ENCODE measurements at regions not wholly inside any gene's neighbourhood (a gene's known extent, or its start where the extent isn't known, plus 50 kb on each side); places are given as distances from the start of the nearest gene placed in this dataset.

DNA sequence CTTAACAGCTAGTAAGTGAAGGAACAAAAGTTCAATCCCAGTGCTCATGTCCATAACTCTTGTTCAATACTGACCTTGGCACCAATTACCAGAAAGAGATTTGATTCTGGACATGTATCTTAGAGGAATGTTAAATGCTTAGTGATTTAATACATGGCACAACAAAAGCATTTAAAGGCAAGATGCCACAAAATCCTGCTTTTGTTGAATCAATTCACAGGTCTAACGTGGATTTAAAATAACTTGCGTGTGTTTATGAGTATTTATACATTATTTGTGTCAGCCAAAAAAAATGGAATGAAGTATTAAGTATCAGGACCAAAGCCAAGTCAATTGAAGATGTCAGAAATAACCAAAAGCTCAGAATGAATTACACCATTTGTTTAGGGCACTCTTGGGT is 85.4 kb upstream of the GIMD1 start:
- DNase-seq (ENCODE audit: low spot score) (no peak), FAIRE-seq (no peak)

DNA sequence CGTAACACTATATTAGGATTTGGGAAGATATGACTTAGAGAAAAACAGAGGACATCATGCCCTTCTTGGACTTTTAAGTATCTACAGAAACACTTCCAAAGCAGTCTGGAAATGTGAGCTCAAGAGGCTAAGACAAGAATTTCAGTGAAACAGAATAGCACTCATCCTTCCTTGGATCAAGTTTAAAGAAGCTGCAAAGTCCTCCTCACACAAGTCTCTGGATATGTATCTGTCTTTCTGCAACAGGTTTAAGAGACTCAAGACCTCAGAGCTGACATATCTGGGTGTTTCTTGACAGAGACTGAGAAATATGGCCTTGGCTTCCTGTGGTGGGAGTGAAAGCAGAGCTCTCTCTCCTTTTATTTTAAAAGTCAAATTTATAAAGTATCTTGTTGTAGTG is 82.5 kb upstream of the GIMD1 start:
- FAIRE-seq (no peak), DNase-seq (ENCODE audit: low spot score) (no peak)

DNA sequence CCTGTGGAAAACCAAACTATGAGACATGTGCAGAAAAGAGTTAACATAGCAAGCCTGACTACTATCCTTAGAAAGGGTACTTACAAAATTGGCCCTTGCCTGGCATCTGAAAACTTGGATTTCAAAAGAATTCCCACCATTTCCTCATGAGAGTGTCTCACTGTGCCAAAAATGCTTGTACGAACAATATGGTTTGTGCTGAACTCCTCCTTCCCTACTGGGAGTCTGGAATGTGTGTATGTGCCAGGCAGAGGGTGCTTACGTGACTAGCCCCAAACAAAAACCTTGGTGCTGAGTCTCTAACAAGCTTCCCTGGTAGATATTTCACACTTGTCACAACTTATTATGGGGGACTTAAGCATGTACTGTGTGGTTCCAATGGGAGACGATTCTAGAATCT is 81.7 kb upstream of the GIMD1 start:
- FAIRE-seq = no peak
- no peak for DNase-seq (ENCODE audit: low spot score)

DNA sequence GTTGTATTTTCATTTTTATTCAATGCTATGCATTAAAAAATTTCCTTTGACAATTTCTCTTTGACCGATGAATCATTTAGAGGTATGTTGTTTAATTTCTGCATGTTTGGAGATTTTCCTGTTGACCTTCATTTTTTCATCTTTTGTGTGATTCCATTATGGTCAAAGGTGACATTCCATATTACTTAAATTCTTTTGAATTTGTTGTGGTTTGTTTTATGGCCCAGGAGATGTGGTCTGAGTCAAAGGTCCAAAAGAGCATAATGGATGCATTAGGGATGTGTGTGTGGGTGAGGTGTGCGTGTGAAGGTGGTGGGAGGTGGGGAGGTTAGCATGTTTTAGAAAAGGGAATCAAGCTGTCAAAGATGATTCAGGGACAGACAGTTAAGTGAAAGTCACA is 76.0 kb upstream of the GIMD1 start:
- FAIRE-seq (no peak), DNase-seq (ENCODE audit: low spot score) (no peak)

DNA sequence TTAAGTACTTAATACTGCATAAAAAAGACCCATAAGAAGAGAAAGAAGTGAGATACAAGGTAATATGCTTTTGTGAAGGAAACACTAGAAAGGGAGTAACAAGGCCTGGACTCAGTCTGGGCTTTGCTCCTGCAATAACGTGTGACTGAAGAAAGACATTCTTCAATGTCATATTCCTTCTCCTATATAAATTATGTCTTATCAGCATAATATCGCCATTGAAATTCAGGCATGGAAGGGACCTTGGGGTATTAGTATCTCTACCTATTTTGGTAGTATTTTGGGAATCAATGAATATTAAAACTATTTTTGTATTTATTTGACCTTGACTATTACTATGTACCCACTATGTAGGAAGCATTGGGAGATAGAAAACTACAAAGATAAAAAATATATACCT is 62.2 kb upstream of the GIMD1 start:
- DNase-seq (ENCODE audit: low spot score) (no peak), FAIRE-seq (no peak)

DNA sequence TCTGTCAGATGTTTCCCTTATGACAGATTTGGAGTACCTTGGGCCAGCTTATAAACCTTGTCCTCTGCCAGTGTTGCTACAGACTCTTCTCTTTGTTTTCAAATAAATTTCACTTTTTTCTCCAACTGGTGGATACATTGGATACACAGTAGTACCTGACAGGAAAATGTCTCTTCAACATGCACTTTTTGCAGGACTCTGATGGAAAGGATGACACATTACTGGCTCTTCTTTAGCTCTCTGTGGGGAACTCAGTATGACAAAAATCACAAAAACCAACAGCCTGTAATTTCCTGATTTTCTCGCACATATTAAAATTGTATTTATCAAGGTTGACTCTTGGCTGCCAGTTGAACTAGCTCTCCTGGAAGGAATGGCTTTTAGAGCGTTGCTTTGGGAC is 61.3 kb upstream of the GIMD1 start:
- FAIRE-seq (no peak), DNase-seq (ENCODE audit: low spot score) (no peak)

DNA sequence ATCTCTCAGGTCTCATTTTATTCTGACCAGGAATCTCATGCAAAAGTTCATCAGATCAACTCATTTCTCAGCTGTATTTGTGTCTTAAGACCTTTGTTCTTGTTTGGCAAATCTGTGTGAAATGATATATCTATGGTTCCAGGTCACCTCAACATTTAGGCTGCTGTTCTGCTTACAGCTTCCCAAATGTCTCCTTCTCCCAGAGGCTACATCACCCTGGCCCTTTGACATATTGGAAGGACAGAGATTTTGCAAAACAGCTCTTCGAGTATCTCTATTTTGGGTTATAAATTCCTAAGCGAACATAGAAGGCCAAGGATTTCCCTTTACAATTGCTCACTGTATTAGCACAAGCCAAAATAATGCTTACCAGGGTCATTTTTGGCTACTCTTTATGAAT is 57.5 kb upstream of the GIMD1 start:
- no peak for DNase-seq (ENCODE audit: low spot score)
- FAIRE-seq = no peak

DNA sequence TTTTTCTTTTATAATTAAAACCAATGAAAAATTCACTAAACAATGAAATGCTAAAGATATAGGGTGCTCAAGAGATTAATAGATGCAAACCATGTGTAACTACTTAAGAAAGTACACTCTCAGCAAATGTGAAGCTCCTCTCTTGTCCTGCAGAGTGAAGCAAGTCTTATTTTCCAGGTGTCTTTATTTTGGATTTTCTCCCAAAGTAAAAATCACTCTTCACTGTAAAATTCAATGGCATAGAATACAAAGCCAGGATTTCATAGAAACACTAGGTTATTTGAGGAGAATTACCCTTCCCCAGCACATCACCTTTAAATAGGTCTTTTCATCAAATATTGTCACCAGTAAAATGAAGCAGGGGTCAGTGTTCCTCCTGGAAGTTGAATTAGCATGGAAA is 57.0 kb upstream of the GIMD1 start:
- no peak for DNase-seq (ENCODE audit: low spot score)
- FAIRE-seq = no peak

DNA sequence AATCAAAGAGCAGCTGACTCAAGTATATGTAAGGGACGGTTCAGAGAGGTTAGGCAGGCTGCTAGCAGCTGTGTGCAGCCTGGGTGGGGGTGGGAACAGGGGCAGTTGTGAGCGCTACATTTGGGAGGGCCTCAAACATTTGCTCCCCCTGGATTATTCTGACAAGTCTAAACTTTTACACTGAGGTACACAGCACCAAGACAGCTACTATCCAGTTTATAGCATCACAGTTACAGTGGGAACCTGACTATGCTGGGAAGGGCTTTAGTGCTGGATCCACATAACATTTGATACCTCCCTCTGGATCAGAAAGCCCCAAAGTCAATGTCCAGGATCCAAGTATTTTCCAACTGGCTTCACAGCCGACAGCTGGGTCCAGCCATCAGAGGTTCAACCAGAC is 55.8 kb upstream of the GIMD1 start:
- DNase-seq (ENCODE audit: low spot score) (no peak), FAIRE-seq (no peak)

DNA sequence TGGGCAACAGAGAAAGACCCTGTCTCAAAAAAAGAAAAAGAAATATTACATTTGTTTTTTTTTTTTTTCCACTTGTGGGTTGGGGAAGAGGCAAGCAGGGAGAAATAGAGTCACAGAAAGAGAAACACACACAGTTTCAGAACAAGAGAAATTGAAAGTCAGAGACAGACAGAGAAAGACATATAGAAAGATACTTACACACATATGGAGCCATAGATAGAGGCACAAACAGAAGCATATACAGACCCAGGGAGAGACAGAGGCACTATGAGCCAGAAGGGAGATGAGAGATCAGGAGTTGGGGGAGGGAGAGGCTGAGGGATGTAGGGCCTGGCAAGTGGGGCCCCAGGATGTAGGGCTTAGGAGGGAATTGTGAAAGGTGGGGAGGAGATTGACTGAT is 55.2 kb upstream of the GIMD1 start:
- FAIRE-seq (no peak), DNase-seq (ENCODE audit: low spot score) (no peak)

DNA sequence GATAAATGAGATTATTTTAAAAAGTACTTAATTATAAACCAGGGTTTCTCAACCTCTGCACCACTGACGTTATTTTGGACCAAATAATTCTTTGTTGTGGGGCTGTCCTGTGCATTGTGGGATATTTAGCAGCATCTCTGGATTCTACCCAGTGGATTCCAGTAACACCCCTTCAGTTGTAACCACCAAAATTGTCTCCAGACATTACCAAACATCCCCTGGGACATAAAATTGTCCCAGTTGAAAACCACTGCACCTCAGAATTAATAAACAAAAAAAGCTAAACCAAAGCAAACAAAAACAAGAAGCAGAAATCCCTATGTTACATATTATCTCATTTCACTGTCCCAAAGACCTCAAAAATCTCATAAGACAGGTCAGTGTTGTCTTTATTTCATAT is 54.2 kb upstream of the GIMD1 start:
- FAIRE-seq = no peak
- DNase-seq (ENCODE audit: low spot score) = no peak

DNA sequence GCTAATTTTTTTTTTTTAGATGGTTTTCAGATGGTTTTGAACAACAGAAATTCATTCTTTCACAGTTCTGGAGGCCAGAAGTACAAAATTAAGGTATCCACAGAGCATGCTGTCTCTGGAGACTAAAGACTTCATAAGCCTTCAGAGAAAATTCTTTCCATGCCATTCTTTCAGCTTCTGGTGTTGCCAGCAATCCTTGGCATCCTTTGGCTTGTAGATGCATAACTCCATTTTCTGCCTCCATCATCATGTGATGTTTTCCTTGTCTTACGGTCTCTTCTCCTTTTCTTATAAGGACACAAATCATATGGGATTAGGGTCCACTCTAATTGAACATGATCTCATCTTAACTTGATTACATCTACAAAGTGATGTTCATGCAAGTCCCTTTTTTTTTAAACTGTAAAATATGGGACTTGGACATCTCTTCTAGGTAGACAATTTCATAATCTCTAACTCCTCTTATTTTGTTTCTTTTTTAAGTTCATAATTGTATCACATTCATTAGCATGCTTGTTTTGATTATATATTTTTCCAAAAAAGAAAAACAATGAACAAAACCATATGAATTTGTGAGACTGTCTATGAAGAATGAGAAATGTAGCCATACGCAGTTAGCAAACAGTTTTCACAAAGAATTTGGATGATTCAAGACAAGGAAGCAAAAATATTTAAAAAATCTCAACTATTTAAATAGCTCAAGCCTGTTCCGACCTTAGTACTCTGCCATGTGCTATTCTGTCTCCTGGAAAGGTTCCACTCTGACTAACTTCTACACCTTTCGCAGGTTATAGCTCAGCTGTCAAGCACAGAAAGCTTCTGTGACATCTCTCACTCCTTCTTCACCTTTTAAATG is 53.1 kb upstream of the GIMD1 start:
- FAIRE-seq = no peak
- DNase-seq (ENCODE audit: low spot score) = no peak

DNA sequence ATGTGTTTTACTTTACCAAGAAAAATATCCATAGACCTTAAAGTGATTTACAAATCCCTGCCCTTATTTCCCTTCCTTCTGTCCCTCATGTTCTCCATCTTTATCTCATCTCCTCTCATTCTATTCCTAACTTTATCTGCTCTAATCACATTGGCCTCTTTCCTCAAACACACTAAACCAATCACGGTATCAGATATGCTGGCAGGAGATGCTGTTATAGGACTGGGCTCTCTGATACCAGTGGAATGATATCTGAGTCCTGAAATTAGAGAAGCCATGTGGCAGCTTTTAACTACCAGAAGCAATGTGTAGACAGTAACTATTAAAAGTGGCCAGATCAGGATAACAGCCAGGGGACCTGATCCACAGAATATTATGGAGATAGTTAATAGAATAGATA is 49.9 kb upstream of the GIMD1 start:
- DNase-seq (ENCODE audit: low spot score) = no peak
- FAIRE-seq = no peak

All from RCC 7860 (cell line).